Mesothelial cell of epicardium (in vitro differentiated cells): ENCODE measurements at regions not wholly inside any gene's neighbourhood (a gene's known extent, or its start where the extent isn't known, plus 50 kb on each side); places are given as distances from the start of the nearest gene placed in this dataset.

ENCODE experiments used
- DNase-seq, 2 experiments: peaks; one replicate each; pipeline ENCODE4 v3.0.0; 2021; ENCODE audit warnings: low spot score in 2 of 2; ENCODE audit not compliant: unreplicated experiment in 2 of 2
- H3K27ac Mint-ChIP-seq: 2 replicates; pipeline ENCODE4 v1.8.0; 2021; ENCODE audit warnings: mixed read lengths
- H3K27me3 Mint-ChIP-seq: 2 replicates; pipeline ENCODE4 v1.8.0; 2021; ENCODE audit warnings: low read depth, mixed read lengths
- H3K36me3 Mint-ChIP-seq: 2 replicates; pipeline ENCODE4 v1.8.0; 2021; ENCODE audit warnings: mixed read lengths
- H3K4me1 Mint-ChIP-seq: 2 replicates; pipeline ENCODE4 v1.8.0; 2021; ENCODE audit warnings: mixed read lengths
- H3K4me3 Mint-ChIP-seq: 2 replicates; pipeline ENCODE4 v1.8.0; 2021; ENCODE audit warnings: mild to moderate bottlenecking, moderate library complexity, mixed read lengths
- H3K9me3 Mint-ChIP-seq: 2 replicates; pipeline ENCODE4 v1.8.0; 2021; ENCODE audit warnings: mixed read lengths
- TF ChIP-seq, protein P1 (sequence below): fragments of 200-600 bp; sonication (generic); IDR thresholded peaks from one replicate; pipeline ENCODE4 v1.5.0; 2021; ENCODE audit warnings: antibody characterized with exemption; ENCODE audit not compliant: unreplicated experiment

GRCh38 chr4:134539729-134540231 lies 338.2 kb upstream of the PABPC4L start:
- TF ChIP-seq, protein P1, sequence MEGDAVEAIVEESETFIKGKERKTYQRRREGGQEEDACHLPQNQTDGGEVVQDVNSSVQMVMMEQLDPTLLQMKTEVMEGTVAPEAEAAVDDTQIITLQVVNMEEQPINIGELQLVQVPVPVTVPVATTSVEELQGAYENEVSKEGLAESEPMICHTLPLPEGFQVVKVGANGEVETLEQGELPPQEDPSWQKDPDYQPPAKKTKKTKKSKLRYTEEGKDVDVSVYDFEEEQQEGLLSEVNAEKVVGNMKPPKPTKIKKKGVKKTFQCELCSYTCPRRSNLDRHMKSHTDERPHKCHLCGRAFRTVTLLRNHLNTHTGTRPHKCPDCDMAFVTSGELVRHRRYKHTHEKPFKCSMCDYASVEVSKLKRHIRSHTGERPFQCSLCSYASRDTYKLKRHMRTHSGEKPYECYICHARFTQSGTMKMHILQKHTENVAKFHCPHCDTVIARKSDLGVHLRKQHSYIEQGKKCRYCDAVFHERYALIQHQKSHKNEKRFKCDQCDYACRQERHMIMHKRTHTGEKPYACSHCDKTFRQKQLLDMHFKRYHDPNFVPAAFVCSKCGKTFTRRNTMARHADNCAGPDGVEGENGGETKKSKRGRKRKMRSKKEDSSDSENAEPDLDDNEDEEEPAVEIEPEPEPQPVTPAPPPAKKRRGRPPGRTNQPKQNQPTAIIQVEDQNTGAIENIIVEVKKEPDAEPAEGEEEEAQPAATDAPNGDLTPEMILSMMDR: no peak
- no peak overlapping the region for H3K4me3 Mint-ChIP-seq
- H3K4me1 Mint-ChIP-seq: peaks cover 19% of the 10 kb centered on the region
- H3K9me3 Mint-ChIP-seq: peaks cover 4% of the 10 kb centered on the region
- H3K27ac Mint-ChIP-seq: no peak overlapping the region
- no peak for DNase-seq
- no peaks in the 10 kb centered on the region for H3K27me3 Mint-ChIP-seq
- H3K36me3 Mint-ChIP-seq: peaks cover 3% of the 10 kb centered on the region

- H3K27me3 Mint-ChIP-seq: no peaks in the 10 kb centered on the region
- H3K4me3 Mint-ChIP-seq: no peak overlapping the region
- peaks cover 3% of the 10 kb centered on the region for H3K36me3 Mint-ChIP-seq
- TF ChIP-seq, protein P1: no peak
- peaks cover 4% of the 10 kb centered on the region for H3K9me3 Mint-ChIP-seq
- H3K27ac Mint-ChIP-seq: no peak overlapping the region
- H3K4me1 Mint-ChIP-seq: peaks cover 12% of the 10 kb centered on the region
- DNase-seq: no peak
Observed at GRCh38 chr4:134537701-134538100, 336.1 kb upstream of the PABPC4L start.

- DNase-seq: no peak
- no peak overlapping the region for H3K27ac Mint-ChIP-seq
- no peak overlapping the region for H3K4me3 Mint-ChIP-seq
- peaks cover 4% of the 10 kb centered on the region for H3K9me3 Mint-ChIP-seq
- no peaks in the 10 kb centered on the region for H3K27me3 Mint-ChIP-seq
- H3K4me1 Mint-ChIP-seq: no peaks in the 10 kb centered on the region
- TF ChIP-seq, protein P1: no peak
- peaks cover 3% of the 10 kb centered on the region for H3K36me3 Mint-ChIP-seq
Observed at GRCh38 chr4:134533068-134533467, 331.5 kb upstream of the PABPC4L start.

DNA sequence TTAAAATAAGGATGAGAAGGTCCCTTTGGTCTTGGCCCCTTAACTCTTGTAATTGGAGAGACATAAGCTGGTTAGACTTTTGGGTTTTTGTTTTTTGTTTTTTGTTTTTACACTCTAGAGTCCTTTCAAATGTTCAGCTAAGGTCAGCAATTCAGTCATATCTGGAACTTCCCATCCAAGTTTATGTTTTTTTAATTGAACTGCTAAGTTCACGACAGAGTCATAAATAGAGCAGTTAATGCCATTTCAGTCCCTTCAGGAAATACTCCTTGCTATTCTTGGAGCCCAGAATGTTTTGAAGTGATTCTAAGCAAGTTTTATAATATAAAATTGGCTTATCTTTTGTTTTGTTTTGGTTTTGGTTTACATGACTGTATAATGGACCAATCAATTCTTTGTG lies 329.4 kb upstream of the PABPC4L start:
- Mint-ChIP-seq H3K4me1 (no peaks in the 10 kb centered on the region), H3K27ac (no peak overlapping the region), H3K9me3 (no peaks in the 10 kb centered on the region), H3K4me3 (no peak overlapping the region), H3K36me3 (peaks cover 3% of the 10 kb centered on the region), H3K27me3 (no peaks in the 10 kb centered on the region)
- DNase-seq: no peak
- TF ChIP-seq, protein P1: no peak

DNA sequence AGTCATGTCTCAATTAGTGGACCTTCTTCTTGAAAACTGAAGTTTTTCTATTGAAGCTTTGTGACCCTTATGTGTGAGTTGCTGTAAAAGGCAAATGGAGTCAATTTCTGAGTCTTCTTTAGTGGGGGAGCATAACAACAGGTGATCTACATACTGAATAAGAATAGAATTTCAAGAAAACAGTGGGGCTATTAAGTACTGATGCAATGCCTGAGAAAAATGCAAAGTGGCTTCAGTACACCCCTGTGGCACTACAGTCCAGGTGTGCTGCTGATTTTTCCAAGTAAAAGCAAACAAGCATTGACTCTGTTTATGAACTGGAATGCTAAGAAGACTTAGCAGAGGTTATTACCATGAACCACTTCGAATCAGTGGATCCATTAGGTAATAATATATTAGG lies 328.0 kb upstream of the PABPC4L start:
- no peaks in the 10 kb centered on the region for H3K9me3 Mint-ChIP-seq
- no peak overlapping the region for H3K4me3 Mint-ChIP-seq
- H3K36me3 Mint-ChIP-seq: no peaks in the 10 kb centered on the region
- H3K27me3 Mint-ChIP-seq: no peaks in the 10 kb centered on the region
- H3K4me1 Mint-ChIP-seq: no peaks in the 10 kb centered on the region
- TF ChIP-seq, protein P1: no peak
- H3K27ac Mint-ChIP-seq: no peak overlapping the region
- DNase-seq: no peak
